ENCODE measurements at regions not wholly inside any gene's neighbourhood (a gene's known extent, or its start where the extent isn't known, plus 50 kb on each side); places are given as distances from the start of the nearest gene placed in this dataset.

DNA sequence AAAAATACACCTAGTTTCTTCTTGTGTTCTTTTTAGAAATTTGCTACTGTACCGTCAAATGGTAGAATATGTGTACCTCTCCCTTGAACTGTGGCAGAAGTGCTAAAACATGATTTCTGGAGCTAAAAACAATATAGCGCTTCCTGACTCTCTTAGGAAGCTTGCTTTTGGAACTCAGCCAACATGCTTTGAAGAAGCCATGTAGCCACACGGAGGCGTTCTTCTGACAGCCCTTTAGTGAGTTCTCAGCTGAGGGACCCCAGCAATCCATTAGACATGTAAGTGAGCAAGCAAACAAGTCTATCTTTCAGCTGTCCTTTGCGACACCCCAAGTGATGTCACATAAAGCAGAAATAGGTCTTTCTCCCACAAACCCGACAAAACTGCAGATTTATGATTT is 917.0 kb downstream of the CDH9 start:
- TF ChIP-seq CTCF (IDR thresholded peaks at IDR 0.05; ENCODE audit: extremely low read depth in 1 of 2, insufficient read depth in 1 of 2, low read depth in 1 of 2, low read length in 2 of 2) = no peak
- no peak for TF ChIP-seq GATA2 (IDR thresholded peaks at IDR 0.05; ENCODE audit: insufficient read depth, insufficient read length, low read depth, low read length)
